Liver (tissue), 7 donors: ENCODE measurements at regions not wholly inside any gene's neighbourhood (a gene's known extent, or its start where the extent isn't known, plus 50 kb on each side); places are given as distances from the start of the nearest gene placed in this dataset.

Experiments used
- DNase-seq: peaks from one replicate; pipeline ENCODE4 v3.0.0-alpha.2; 2017; ENCODE audit warnings: low spot score
- H3K27ac ChIP-seq, 2 donors: one replicate each; pipeline ENCODE4 v1.7.0; 2013; ENCODE audit warnings: inconsistent platforms in 2 of 2, low read length in 2 of 2, control low read depth in 1 of 2, low read depth in 1 of 2, mild to moderate bottlenecking in 1 of 2
- H3K27me3 ChIP-seq, 4 donors: one replicate each; pipeline versions ENCODE4 v1.6.1 to v1.7.0; 2013; ENCODE audit warnings: low read length in 3 of 4, inconsistent platforms in 1 of 4, mild to moderate bottlenecking in 1 of 4, moderate library complexity in 1 of 4; ENCODE audit not compliant: control insufficient read depth in 4 of 4, insufficient read depth in 4 of 4
- H3K36me3 ChIP-seq, 4 donors: one replicate each; pipeline versions ENCODE4 v1.6.1 to v1.7.0; 2013; ENCODE audit warnings: low read length in 3 of 4, mild to moderate bottlenecking in 3 of 4, low read depth in 1 of 4, moderate library complexity in 1 of 4; ENCODE audit not compliant: control insufficient read depth in 4 of 4, insufficient read depth in 3 of 4
- H3K4me1 ChIP-seq, 4 donors: one replicate each; pipeline versions ENCODE4 v1.6.1 to v1.7.0; 2013; ENCODE audit warnings: low read length in 3 of 4, mild to moderate bottlenecking in 3 of 4, moderate library complexity in 1 of 4; ENCODE audit not compliant: control insufficient read depth in 4 of 4, insufficient read depth in 4 of 4
- H3K4me3 ChIP-seq, 3 donors: one replicate each; pipeline versions ENCODE4 v1.6.1 to v1.7.0; 2013; ENCODE audit warnings: low read length in 3 of 3, control low read depth in 1 of 3, low read depth in 1 of 3, mild to moderate bottlenecking in 1 of 3
- H3K9ac ChIP-seq, 2 donors: one replicate each; pipeline ENCODE4 v1.7.0; 2013; ENCODE audit warnings: low read length in 2 of 2, mild to moderate bottlenecking in 2 of 2, moderate library complexity in 2 of 2, control low read depth in 1 of 2, low read depth in 1 of 2
- H3K9me3 ChIP-seq, 4 donors: one replicate each; pipeline versions ENCODE4 v1.6.1 to v1.7.0; 2013; ENCODE audit warnings: low read length in 3 of 4; ENCODE audit not compliant: control insufficient read depth in 4 of 4
- FOXA1 ChIP-seq: IDR thresholded peaks from 2 replicates; pipeline ENCODE4 v1.6.1; 2016; ENCODE audit warnings: antibody characterized with exemption
- FOXA2 ChIP-seq: IDR thresholded peaks from 2 replicates; pipeline ENCODE4 v1.6.1; 2016; ENCODE audit warnings: antibody characterized with exemption
- GABPA ChIP-seq, 2 donors: IDR thresholded peaks in 1 of 2; conservative IDR thresholded peaks in 1 of 2; 2 replicates each; pipeline ENCODE4 v1.6.1; 2016; ENCODE audit warnings: antibody characterized with exemption in 2 of 2, mild to moderate bottlenecking in 1 of 2, moderate library complexity in 1 of 2
- HNF4A ChIP-seq, 2 donors: conservative IDR thresholded peaks; 2 replicates each; pipeline ENCODE4 v1.6.1; 2016; ENCODE audit warnings: antibody characterized with exemption in 2 of 2, mild to moderate bottlenecking in 2 of 2
- JUND ChIP-seq, 2 donors: IDR thresholded peaks; 2 replicates each; pipeline ENCODE4 v1.6.1; 2016; ENCODE audit warnings: antibody characterized with exemption in 2 of 2
- RAD21 ChIP-seq, 2 donors: IDR thresholded peaks; 2 replicates each; pipeline ENCODE4 v1.6.1; 2016; ENCODE audit warnings: antibody characterized with exemption in 2 of 2, mild to moderate bottlenecking in 2 of 2
- REST ChIP-seq: IDR thresholded peaks from 2 replicates; pipeline ENCODE4 v1.6.1; 2016; ENCODE audit warnings: antibody characterized with exemption, mild to moderate bottlenecking
- RXRA ChIP-seq, 2 donors: IDR thresholded peaks; 2 replicates each; pipeline ENCODE4 v1.6.1; 2017 to 2018; ENCODE audit warnings: antibody characterized with exemption in 2 of 2, mild to moderate bottlenecking in 1 of 2
- SP1 ChIP-seq: IDR thresholded peaks from 2 replicates; pipeline ENCODE4 v1.6.1; 2018; ENCODE audit warnings: antibody characterized with exemption, mild to moderate bottlenecking
- TAF1 ChIP-seq: conservative IDR thresholded peaks from 2 replicates; pipeline ENCODE4 v1.6.1; 2016; ENCODE audit warnings: antibody characterized with exemption, mild to moderate bottlenecking
- YY1 ChIP-seq: IDR thresholded peaks from 2 replicates; pipeline ENCODE4 v1.6.1; 2016; ENCODE audit warnings: antibody characterized with exemption, mild to moderate bottlenecking
- WGBS: extraction: QIAGEN DNeasy Blood & Tissue Kit; methylation state at CpG from one replicate; pipeline ENCODE4 v1.1.7; 2013; 5-methylcytosine and 5-hydroxymethylcytosine counted together
- donor health status: healthy.
- donor health status: healthy.
- donor health status: healthy.
- donor health status: healthy.

DNA sequence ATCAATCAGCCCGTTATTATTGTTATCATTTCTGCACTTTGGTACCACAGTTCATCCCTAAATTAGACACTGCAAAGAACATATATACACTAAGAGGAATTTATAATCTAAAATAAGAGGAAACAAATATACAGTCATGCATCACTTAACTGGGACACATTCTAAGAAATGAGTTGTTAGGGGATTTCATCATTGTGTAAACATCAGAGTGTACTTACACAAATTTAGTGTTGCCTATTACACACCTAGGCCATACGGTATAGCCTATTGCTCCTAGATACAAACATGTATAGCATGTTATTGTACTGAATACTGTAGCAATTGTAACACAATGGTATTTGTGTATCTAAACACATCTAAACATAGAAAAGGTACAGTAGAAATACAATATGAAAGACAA, 190.5 kb downstream of the BMP4 start:
- 90% methylated on average over 2 of the region's 2 CpGs for WGBS
- H3K27ac ChIP-seq, result no peak overlapping the region
- DNase-seq, result no peak
- H3K9ac ChIP-seq, result no peak overlapping the region
- no peaks in the 10 kb centered on the region for H3K36me3 ChIP-seq
- no peaks in the 10 kb centered on the region for H3K27me3 ChIP-seq
- peaks cover 0 to 2% (median 0%) of the 10 kb centered on the region in 4 donors for H3K9me3 ChIP-seq
- TF ChIP-seq FOXA2 (peak; percentile 8), RAD21 (IDR thresholded peaks at IDR 0.05) (no peak), YY1 (no peak), RXRA (IDR thresholded peaks at IDR 0.05) (no peak), GABPA (IDR thresholded peaks at IDR 0.05 in 1 of 2, conservative IDR thresholded peaks at IDR 0.05 in 1 of 2) (no peak), FOXA1 (no peak), HNF4A (conservative IDR thresholded peaks at IDR 0.05) (no peak), TAF1 (no peak)
- no peaks in the 10 kb centered on the region for H3K4me1 ChIP-seq
- no peak overlapping the region for H3K4me3 ChIP-seq

- WGBS, result 82% methylated on average over 1 of the region's 1 CpG
- H3K9ac ChIP-seq, result no peak overlapping the region
- H3K27me3 ChIP-seq, result no peaks in the 10 kb centered on the region
- TF ChIP-seq TAF1 (no peak), JUND (IDR thresholded peaks at IDR 0.05) (peak in 1 of 2 donors; percentile 44)
- no peak overlapping the region for H3K4me3 ChIP-seq
- peaks cover 0 to 2% (median 0%) of the 10 kb centered on the region in 4 donors for H3K9me3 ChIP-seq
- no peaks in the 10 kb centered on the region for H3K36me3 ChIP-seq
- H3K27ac ChIP-seq, result no peak overlapping the region
- no peaks in the 10 kb centered on the region for H3K4me1 ChIP-seq
- DNase-seq, result no peak
These were observed 191.8 kb downstream of the BMP4 start for GRCh38 chr14:53764846-53765245.

GRCh38 chr14:53758141-53758540, 198.5 kb downstream of the BMP4 start:
- H3K4me3 ChIP-seq, result no peak overlapping the region
- no peaks in the 10 kb centered on the region for H3K4me1 ChIP-seq
- H3K9ac ChIP-seq, result no peak overlapping the region
- H3K36me3 ChIP-seq, result no peaks in the 10 kb centered on the region
- 91% methylated on average over 2 of the region's 2 CpGs for WGBS
- H3K27ac ChIP-seq, result no peak overlapping the region
- no peaks in the 10 kb centered on the region for H3K27me3 ChIP-seq
- DNase-seq, result no peak
- no peak for TF ChIP-seq YY1
- H3K9me3 ChIP-seq, result peaks cover 0 to 2% (median under 1%) of the 10 kb centered on the region in 4 donors

DNA sequence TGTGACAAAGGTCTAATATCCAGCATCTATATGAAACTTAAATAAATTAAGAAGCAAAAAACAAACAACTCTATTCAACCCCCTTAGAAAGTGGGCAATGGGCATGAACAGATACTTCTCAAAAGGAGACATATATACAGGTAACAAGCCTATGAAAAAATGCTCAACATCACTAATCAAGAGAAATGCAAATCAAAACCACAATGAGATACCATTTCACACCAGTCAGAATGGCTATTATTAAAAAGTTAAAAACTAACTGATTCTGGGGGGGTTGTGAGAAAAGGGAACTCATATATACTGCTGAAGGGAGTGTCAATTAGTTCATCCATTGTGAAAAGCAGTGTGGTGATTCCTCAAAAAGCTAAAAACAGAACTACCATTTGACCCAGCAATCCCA, 198.9 kb downstream of the BMP4 start:
- Histone ChIP-seq H3K27ac (no peak overlapping the region), H3K27me3 (no peaks in the 10 kb centered on the region), H3K36me3 (no peaks in the 10 kb centered on the region), H3K4me3 (no peak overlapping the region), H3K9ac (no peak overlapping the region), H3K4me1 (no peaks in the 10 kb centered on the region), H3K9me3 (peaks cover 0 to 2% (median under 1%) of the 10 kb centered on the region in 4 donors)
- DNase-seq, result no peak
- no peak for TF ChIP-seq REST
- TF ChIP-seq SP1, result no peak
